IMR-90 (cell line): ENCODE measurements at regions not wholly inside any gene's neighbourhood (a gene's known extent, or its start where the extent isn't known, plus 50 kb on each side); places are given as distances from the start of the nearest gene placed in this dataset.

Source experiments
- ATAC-seq: fragments of 200-7000 bp; cut with Tn5 transposase; 2 replicates; pipeline ENCODE4 v1.9.1; 2020; ENCODE audit warnings: low read depth, mild to moderate bottlenecking, moderate library complexity
- BruUV-seq: library from RNA; stranded (reverse); fragments of 400-500 nt; replicated peaks from 2 replicates; lab custom pipeline; 2021; lab: Mats Ljungman, UMichigan
- CTCF ChIA-PET: fragments of 300-600 bp; formaldehyde crosslinking; extraction: SDS; loops from one replicate; lab custom pipeline; 2021; ENCODE audit warnings: antibody characterized with exemption; lab: Yijun Ruan, JAX
- POLR2A ChIA-PET: fragments of 300-600 bp; sonication (Branson Sonifier 250); formaldehyde crosslinking; loops from one replicate; lab custom pipeline; 2022; ENCODE audit warnings: antibody characterized with exemption; ENCODE audit not compliant: unreplicated experiment; lab: Charles Lee
- DNase-seq: peaks from one replicate; pipeline ENCODE4 v3.0.0; 2013
- H2AFZ ChIP-seq: replicated peaks from 2 replicates; pipeline ENCODE3; 2013; ENCODE audit warnings: low read length, mild to moderate bottlenecking; ENCODE audit not compliant: poor library complexity
- H2AK5ac ChIP-seq: 2 replicates; pipeline ENCODE4 v1.6.1; 2013; ENCODE audit warnings: low read depth, low read length, inconsistent platforms
- H2AK9ac ChIP-seq: replicated peaks from 2 replicates; pipeline ENCODE3; 2013; ENCODE audit warnings: mild to moderate bottlenecking, low read depth, low read length, moderate library complexity; ENCODE audit not compliant: poor library complexity
- H2BK120ac ChIP-seq: 2 replicates; pipeline ENCODE4 v1.6.1; 2013; ENCODE audit warnings: low read depth, low read length, inconsistent platforms
- H2BK15ac ChIP-seq: 3 replicates; pipeline ENCODE4 v1.6.1; 2013; ENCODE audit warnings: low read depth, low read length, inconsistent platforms
- H2BK20ac ChIP-seq: 2 replicates; pipeline ENCODE4 v1.6.1; 2013; ENCODE audit warnings: low read depth, mild to moderate bottlenecking, inconsistent platforms, low read length, moderate library complexity
- H2BK5ac ChIP-seq: 2 replicates; pipeline ENCODE4 v1.6.1; 2013; ENCODE audit warnings: mild to moderate bottlenecking, low read depth, low read length, inconsistent platforms; ENCODE audit not compliant: poor library complexity, severe bottlenecking
- H3K14ac ChIP-seq: replicated peaks from 2 replicates; pipeline ENCODE4 v1.6.1; 2013; ENCODE audit warnings: low read depth, low read length, inconsistent platforms
- H3K18ac ChIP-seq: 2 replicates; pipeline ENCODE4 v1.6.1; 2013; ENCODE audit warnings: low read depth, low read length, control low read depth
- H3K23ac ChIP-seq: 2 replicates; pipeline ENCODE4 v1.6.1; 2013; ENCODE audit warnings: low read depth, low read length, inconsistent platforms
- H3K27ac ChIP-seq: 2 replicates; pipeline ENCODE4 v1.5.1; 2013; ENCODE audit warnings: mild to moderate bottlenecking, control low read depth, low read length; ENCODE audit not compliant: insufficient read depth
- H3K27me3 ChIP-seq: 2 replicates; pipeline ENCODE4 v1.6.1; 2013; ENCODE audit warnings: low read length; ENCODE audit not compliant: control insufficient read depth, insufficient read depth
- H3K36me3 ChIP-seq: 2 replicates; pipeline ENCODE4 v1.6.1; 2013; ENCODE audit warnings: low read length, mixed read lengths; ENCODE audit not compliant: control insufficient read depth, insufficient read depth
- H3K4ac ChIP-seq: 2 replicates; pipeline ENCODE4 v1.6.1; 2013; ENCODE audit warnings: low read depth, low read length, inconsistent platforms
- H3K4me1 ChIP-seq: 2 replicates; pipeline ENCODE4 v1.6.1; 2013; ENCODE audit warnings: low read length, mixed read lengths; ENCODE audit not compliant: control insufficient read depth, insufficient read depth
- H3K4me2 ChIP-seq: 2 replicates; pipeline ENCODE4 v1.6.1; 2013; ENCODE audit warnings: low read depth, mild to moderate bottlenecking, control low read depth, low read length, moderate library complexity
- H3K4me3 ChIP-seq: 2 replicates; pipeline ENCODE4 v1.5.1; 2013; ENCODE audit warnings: low read depth, mild to moderate bottlenecking, control low read depth, low read length, moderate library complexity; ENCODE audit not compliant: insufficient read depth
- H3K56ac ChIP-seq: 2 replicates; pipeline ENCODE4 v1.6.1; 2013; ENCODE audit warnings: low read length, inconsistent platforms; ENCODE audit not compliant: insufficient read depth; ENCODE audit errors: extremely low read depth
- H3K79me1 ChIP-seq, 2 experiments: 2 replicates each; pipeline ENCODE4 v1.6.1; 2013; ENCODE audit warnings: low read length in 2 of 2, inconsistent platforms in 1 of 2, low read depth in 1 of 2
- H3K9ac ChIP-seq: 2 replicates; pipeline ENCODE4 v1.6.1; 2013; ENCODE audit warnings: low read depth, low read length, control low read depth
- H3K9me1 ChIP-seq: 2 replicates; pipeline ENCODE4 v1.6.1; 2013; ENCODE audit warnings: low read length, inconsistent platforms; ENCODE audit not compliant: insufficient read depth
- H3K9me3 ChIP-seq: 2 replicates; pipeline ENCODE4 v1.6.1; 2013; ENCODE audit warnings: low read length; ENCODE audit not compliant: control insufficient read depth, insufficient read depth
- H4K20me1 ChIP-seq: 2 replicates; pipeline ENCODE4 v1.6.1; 2013; ENCODE audit warnings: low read length, inconsistent platforms; ENCODE audit not compliant: insufficient read depth
- H4K5ac ChIP-seq: 2 replicates; pipeline ENCODE4 v1.6.1; 2013; ENCODE audit warnings: mild to moderate bottlenecking, low read depth, low read length, control low read depth
- H4K8ac ChIP-seq, 2 experiments: 2 replicates each; pipeline ENCODE4 v1.6.1; 2013; ENCODE audit warnings: low read depth in 2 of 2, low read length in 2 of 2, control low read depth in 1 of 2, inconsistent platforms in 1 of 2
- H4K91ac ChIP-seq: 2 replicates; pipeline ENCODE4 v1.6.1; 2013; ENCODE audit warnings: low read depth, low read length, inconsistent platforms; ENCODE audit not compliant: insufficient read depth
- CHD1 ChIP-seq: IDR thresholded peaks from 2 replicates; pipeline ENCODE4 v1.6.1; 2012; ENCODE audit warnings: low read depth, low read length, improper control_type of control experiment
- RCOR1 ChIP-seq: IDR thresholded peaks from 2 replicates; pipeline ENCODE4 v1.6.1; 2012; ENCODE audit warnings: mild to moderate bottlenecking, low read length, improper control_type of control experiment; ENCODE audit not compliant: insufficient replicate concordance
- RFX5 ChIP-seq: IDR thresholded peaks from 2 replicates; pipeline ENCODE4 v1.8.0; 2012; ENCODE audit warnings: low read depth, mild to moderate bottlenecking, low read length, moderate library complexity
- SMC3 ChIP-seq: fragments of 150-350 bp; IDR thresholded peaks from 2 replicates; pipeline ENCODE4 v1.6.1; 2016; ENCODE audit warnings: low read depth, mild to moderate bottlenecking, antibody characterized with exemption, low read length, moderate library complexity
- WGBS, 2 experiments: methylation state at CpG; one replicate each; pipeline versions ENCODE4 v1.1.5 to v1.1.7; 2013; ENCODE audit warnings: missing lambda C conversion rate in 2 of 2; ENCODE audit not compliant: insufficient read length in 1 of 2; ENCODE audit errors: extremely low coverage in 2 of 2; 5-methylcytosine and 5-hydroxymethylcytosine counted together
- dilution Hi-C: fragments of 300-500 bp; cut with HindIII; formaldehyde crosslinking; loops from one replicate; pipeline ENCODE4 v1.14.3; 2018; ENCODE audit warnings: low sequenced_read_pairs; ENCODE audit not compliant: unreplicated experiment
- in situ Hi-C: fragments of 300-500 bp; cut with MboI; formaldehyde crosslinking; loops from 3 replicates; pipeline ENCODE4 v1.14.3; 2019; ENCODE audit warnings: low sequenced_read_pairs, inconsistent platforms, mixed read lengths
- intact Hi-C: fragments of 100-400 bp; cut with micrococcal nuclease; formaldehyde crosslinking; loops from 2 replicates; pipeline ENCODE4 v1.10.0; 2022
- TF ChIP-seq, protein P1 (sequence below): conservative IDR thresholded peaks from 2 replicates; pipeline ENCODE4 v1.5.1; 2012; ENCODE audit warnings: mild to moderate bottlenecking, low read depth, low read length, improper control_type of control experiment
- TF ChIP-seq, protein P2 (sequence below): fragments of 150-350 bp; IDR thresholded peaks from 2 replicates; pipeline ENCODE4 v1.6.1; 2017; ENCODE audit warnings: mild to moderate bottlenecking, antibody characterized with exemption, low read length, low read depth

- no peaks in the 10 kb centered on the region for H3K36me3 ChIP-seq
- TF ChIP-seq CHD1 (no peak), RCOR1 (no peak), SMC3 (no peak), RFX5 (no peak)
- TF ChIP-seq, protein P1, sequence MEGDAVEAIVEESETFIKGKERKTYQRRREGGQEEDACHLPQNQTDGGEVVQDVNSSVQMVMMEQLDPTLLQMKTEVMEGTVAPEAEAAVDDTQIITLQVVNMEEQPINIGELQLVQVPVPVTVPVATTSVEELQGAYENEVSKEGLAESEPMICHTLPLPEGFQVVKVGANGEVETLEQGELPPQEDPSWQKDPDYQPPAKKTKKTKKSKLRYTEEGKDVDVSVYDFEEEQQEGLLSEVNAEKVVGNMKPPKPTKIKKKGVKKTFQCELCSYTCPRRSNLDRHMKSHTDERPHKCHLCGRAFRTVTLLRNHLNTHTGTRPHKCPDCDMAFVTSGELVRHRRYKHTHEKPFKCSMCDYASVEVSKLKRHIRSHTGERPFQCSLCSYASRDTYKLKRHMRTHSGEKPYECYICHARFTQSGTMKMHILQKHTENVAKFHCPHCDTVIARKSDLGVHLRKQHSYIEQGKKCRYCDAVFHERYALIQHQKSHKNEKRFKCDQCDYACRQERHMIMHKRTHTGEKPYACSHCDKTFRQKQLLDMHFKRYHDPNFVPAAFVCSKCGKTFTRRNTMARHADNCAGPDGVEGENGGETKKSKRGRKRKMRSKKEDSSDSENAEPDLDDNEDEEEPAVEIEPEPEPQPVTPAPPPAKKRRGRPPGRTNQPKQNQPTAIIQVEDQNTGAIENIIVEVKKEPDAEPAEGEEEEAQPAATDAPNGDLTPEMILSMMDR: no peak
- TF ChIP-seq, protein P2, sequence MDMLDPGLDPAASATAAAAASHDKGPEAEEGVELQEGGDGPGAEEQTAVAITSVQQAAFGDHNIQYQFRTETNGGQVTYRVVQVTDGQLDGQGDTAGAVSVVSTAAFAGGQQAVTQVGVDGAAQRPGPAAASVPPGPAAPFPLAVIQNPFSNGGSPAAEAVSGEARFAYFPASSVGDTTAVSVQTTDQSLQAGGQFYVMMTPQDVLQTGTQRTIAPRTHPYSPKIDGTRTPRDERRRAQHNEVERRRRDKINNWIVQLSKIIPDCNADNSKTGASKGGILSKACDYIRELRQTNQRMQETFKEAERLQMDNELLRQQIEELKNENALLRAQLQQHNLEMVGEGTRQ: no peak
- in situ Hi-C loops: no loop called here
- 90% methylated on average over 2 of the region's 24 CpGs; no CpG with 5 or more reads in 1 of the 2 experiments for WGBS, 2 experiments
- H3K9me3 ChIP-seq: peaks cover 54% of the 10 kb centered on the region
- no peaks in the 10 kb centered on the region for H4K20me1 ChIP-seq
- no peaks in the 10 kb centered on the region for H3K79me1 ChIP-seq
- H3K4me2 ChIP-seq: no peak overlapping the region
- POLR2A ChIA-PET: no interaction called here
- H3K4ac ChIP-seq: no peak overlapping the region
- CTCF ChIA-PET: no interaction called here
- H2BK15ac ChIP-seq: no peak overlapping the region
- ATAC-seq (no peak), DNase-seq (no peak)
- no peak overlapping the region for H3K18ac ChIP-seq
- H2BK20ac ChIP-seq: no peak overlapping the region
- no peak overlapping the region for H3K23ac ChIP-seq
- H4K8ac ChIP-seq: no peak overlapping the region
- no peak overlapping the region for H2BK5ac ChIP-seq
- no peak overlapping the region for H3K14ac ChIP-seq
- no peak overlapping the region for H3K9ac ChIP-seq
- no peak overlapping the region for H3K56ac ChIP-seq
- intact Hi-C loops: no loop called here
- H3K4me1 ChIP-seq: no peaks in the 10 kb centered on the region
- H3K27ac ChIP-seq: no peak overlapping the region
- no peak overlapping the region for H2AFZ ChIP-seq
- no peak overlapping the region for H2BK120ac ChIP-seq
- H3K9me1 ChIP-seq: no peaks in the 10 kb centered on the region
- H3K27me3 ChIP-seq: no peaks in the 10 kb centered on the region
- no TSS peak for BruUV-seq
- no peak overlapping the region for H2AK9ac ChIP-seq
- dilution Hi-C loops: no loop called here
- H4K91ac ChIP-seq: no peak overlapping the region
- H3K4me3 ChIP-seq: no peak overlapping the region
- H4K5ac ChIP-seq: no peak overlapping the region
- H2AK5ac ChIP-seq: no peak overlapping the region
These were observed 364.4 kb downstream of the ALG10 start for GRCh38 chr12:34386621-34387255.
